T-cell (primary cell): ENCODE measurements at regions not wholly inside any gene's neighbourhood (a gene's known extent, or its start where the extent isn't known, plus 50 kb on each side); places are given as distances from the start of the nearest gene placed in this dataset.

ENCODE experiments used
- ATAC-seq, 4 experiments: fragments of 200-7000 bp in 3 of 4; fragments of 150-1000 bp in 1 of 4; cut with Tn5 transposase; replicated peaks in 1 of 4; 1 replicate in 3 of 4; 2 replicates in 1 of 4; pipeline ENCODE4 v1.10.0; 2021; ENCODE audit warnings: moderate library complexity in 3 of 4, mild to moderate bottlenecking in 2 of 4, moderate number of reproducible peaks in 1 of 4
- CTCF ChIA-PET, 2 donors: fragments of 300-600 bp; sonication (Branson Sonifier 250); formaldehyde crosslinking; loops; one replicate each; lab custom pipeline; 2022; ENCODE audit warnings: antibody characterized with exemption in 2 of 2; lab: Charles Lee
- POLR2A ChIA-PET, 2 donors: fragments of 300-600 bp; sonication (Branson Sonifier 250); formaldehyde crosslinking; loops; one replicate each; lab custom pipeline; 2022; ENCODE audit warnings: antibody characterized with exemption in 2 of 2; lab: Charles Lee
- DNase-seq, 35 experiments: peaks; one replicate each; pipeline versions ENCODE4 v3.0.0 to v3.0.0-alpha.2; 2013 to 2023
- H3K27ac ChIP-seq: one replicate; pipeline ENCODE4 v1.5.1; 2013; ENCODE audit warnings: low read length
- H3K27me3 ChIP-seq, 2 experiments: replicated peaks in 1 of 2; 1 replicate in 1 of 2; 2 replicates in 1 of 2; pipeline versions ENCODE4 v1.6.1 to v1.7.0; 2013; ENCODE audit warnings: low read length in 1 of 2, mixed read lengths in 1 of 2; ENCODE audit not compliant: control insufficient read depth in 2 of 2, insufficient read depth in 2 of 2; ENCODE audit errors: extremely low read depth in 1 of 2
- H3K36me3 ChIP-seq, 2 donors: 1 replicate in 1 of 2; 2 replicates in 1 of 2; pipeline versions ENCODE4 v1.6.1 to v1.7.0; 2013; ENCODE audit warnings: low read length in 1 of 2; ENCODE audit not compliant: control insufficient read depth in 2 of 2, insufficient read depth in 1 of 2; ENCODE audit errors: extremely low read depth in 1 of 2
- H3K4me1 ChIP-seq, 2 experiments: 1 replicate in 1 of 2; 2 replicates in 1 of 2; pipeline versions ENCODE4 v1.6.1 to v1.7.0; 2013; ENCODE audit warnings: low read length in 2 of 2, mixed read lengths in 1 of 2; ENCODE audit not compliant: insufficient read depth in 2 of 2, control insufficient read depth in 1 of 2; ENCODE audit errors: extremely low read depth in 1 of 2
- H3K4me3 ChIP-seq, 2 donors: 1 replicate in 1 of 2; 2 replicates in 1 of 2; pipeline versions ENCODE4 v1.5.1 to v1.7.0; 2013; ENCODE audit warnings: mild to moderate bottlenecking in 2 of 2, low read length in 1 of 2, moderate library complexity in 1 of 2; ENCODE audit not compliant: control insufficient read depth in 1 of 2; ENCODE audit errors: extremely low read depth in 1 of 2
- H3K9me3 ChIP-seq: 2 replicates; pipeline ENCODE4 v1.7.0; 2013
- H3K27ac Mint-ChIP-seq, 2 donors: one replicate each; pipeline ENCODE4 v1.8.0; 2020 to 2021; ENCODE audit warnings: mild to moderate bottlenecking in 2 of 2, mixed read lengths in 2 of 2
- H3K27me3 Mint-ChIP-seq, 2 donors: one replicate each; pipeline ENCODE4 v1.8.0; 2021 to 2022; ENCODE audit warnings: mixed read lengths in 2 of 2
- H3K36me3 Mint-ChIP-seq: one replicate; pipeline ENCODE4 v1.8.0; 2021; ENCODE audit warnings: mixed read lengths
- H3K4me1 Mint-ChIP-seq, 3 donors: one replicate each; pipeline ENCODE4 v1.8.0; 2020 to 2022; ENCODE audit warnings: mixed read lengths in 3 of 3, mild to moderate bottlenecking in 1 of 3
- H3K4me3 Mint-ChIP-seq, 3 donors: one replicate each; pipeline ENCODE4 v1.8.0; 2020 to 2022; ENCODE audit warnings: mild to moderate bottlenecking in 3 of 3, mixed read lengths in 3 of 3, moderate library complexity in 3 of 3
- H3K9me3 Mint-ChIP-seq, 3 donors: one replicate each; pipeline ENCODE4 v1.8.0; 2020 to 2022; ENCODE audit warnings: mixed read lengths in 3 of 3
- WGBS: methylation state at CpG from one replicate; pipeline ENCODE4 v1.1.5; 2013; ENCODE audit warnings: missing lambda C conversion rate; ENCODE audit not compliant: insufficient coverage; 5-methylcytosine and 5-hydroxymethylcytosine counted together

DNA sequence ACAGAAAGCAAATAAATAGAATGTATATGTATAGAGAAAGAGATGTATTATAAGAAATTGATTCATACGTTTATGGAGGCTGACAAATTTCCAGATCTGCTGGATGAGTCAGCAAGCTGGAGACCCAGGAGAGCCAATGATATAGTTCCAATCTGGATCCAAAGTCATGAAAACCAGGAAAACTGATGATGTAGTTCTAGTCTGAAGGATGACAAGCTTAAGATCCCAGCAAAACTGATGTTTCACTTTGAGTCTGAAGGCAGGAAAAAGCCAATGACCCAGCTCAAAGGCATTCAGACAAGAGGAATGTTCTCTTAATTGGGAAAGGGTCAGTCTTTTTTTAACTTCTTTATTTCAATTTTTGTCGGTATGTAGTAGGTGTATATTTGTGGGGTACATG, 102.6 kb downstream of the LHFPL1 start:
- Histone ChIP-seq H3K9me3 (no peaks in the 10 kb centered on the region), H3K4me1 (no peaks in the 10 kb centered on the region), H3K36me3 (no peaks in the 10 kb centered on the region), H3K27me3 (no peaks in the 10 kb centered on the region), H3K4me3 (no peak overlapping the region), H3K27ac (no peak overlapping the region)
- no peaks in the 10 kb centered on the region for H3K36me3 Mint-ChIP-seq
- no CpG with 5 or more reads among the region's 2 CpGs for WGBS
- POLR2A ChIA-PET = no interaction called here
- H3K9me3 Mint-ChIP-seq = peaks cover 0 to 4% (median 4%) of the 10 kb centered on the region in 3 donors
- no peak overlapping the region for H3K27ac Mint-ChIP-seq
- DNase-seq = no peak
- H3K4me1 Mint-ChIP-seq = no peaks in the 10 kb centered on the region
- H3K4me3 Mint-ChIP-seq = no peak overlapping the region
- peaks cover 1 to 32% of the 10 kb centered on the region in 2 donors for H3K27me3 Mint-ChIP-seq
- no peak for ATAC-seq
- CTCF ChIA-PET = no interaction called here

DNA sequence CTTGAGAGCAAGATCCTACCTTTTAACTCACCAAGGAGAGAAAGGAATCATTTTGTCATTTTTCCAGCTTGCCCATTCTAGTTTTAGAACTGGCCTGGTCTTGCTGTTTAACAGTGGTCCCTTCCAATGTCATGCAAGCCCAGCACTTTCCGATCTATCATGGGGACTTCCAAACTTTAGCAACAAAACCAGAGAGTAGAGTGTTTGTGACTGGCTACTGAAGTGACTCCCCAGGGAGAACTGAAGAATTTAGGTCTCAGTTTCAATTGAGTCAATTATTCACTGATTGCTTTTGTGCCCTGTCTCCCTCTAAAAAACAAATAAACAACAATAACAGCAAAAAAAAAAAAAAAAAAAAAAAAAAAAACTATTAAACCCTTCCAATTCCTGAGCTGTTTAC, 108.3 kb downstream of the LHFPL1 start:
- ChIA-PET POLR2A (no interaction called here), CTCF (no interaction called here)
- no peaks in the 10 kb centered on the region for H3K27me3 ChIP-seq
- H3K4me1 ChIP-seq = no peaks in the 10 kb centered on the region
- WGBS = no CpG with 5 or more reads among the region's 1 CpG
- Mint-ChIP-seq H3K4me1 (no peaks in the 10 kb centered on the region), H3K27ac (no peak overlapping the region), H3K9me3 (peaks cover 2% of the 10 kb centered on the region in 3 donors), H3K36me3 (no peaks in the 10 kb centered on the region), H3K27me3 (peaks cover 1 to 16% of the 10 kb centered on the region in 2 donors), H3K4me3 (no peak overlapping the region)
- DNase-seq (no peak), ATAC-seq (no peak)
- H3K9me3 ChIP-seq = no peaks in the 10 kb centered on the region
- H3K4me3 ChIP-seq = no peak overlapping the region
- H3K36me3 ChIP-seq = no peaks in the 10 kb centered on the region
- H3K27ac ChIP-seq = no peak overlapping the region

DNA sequence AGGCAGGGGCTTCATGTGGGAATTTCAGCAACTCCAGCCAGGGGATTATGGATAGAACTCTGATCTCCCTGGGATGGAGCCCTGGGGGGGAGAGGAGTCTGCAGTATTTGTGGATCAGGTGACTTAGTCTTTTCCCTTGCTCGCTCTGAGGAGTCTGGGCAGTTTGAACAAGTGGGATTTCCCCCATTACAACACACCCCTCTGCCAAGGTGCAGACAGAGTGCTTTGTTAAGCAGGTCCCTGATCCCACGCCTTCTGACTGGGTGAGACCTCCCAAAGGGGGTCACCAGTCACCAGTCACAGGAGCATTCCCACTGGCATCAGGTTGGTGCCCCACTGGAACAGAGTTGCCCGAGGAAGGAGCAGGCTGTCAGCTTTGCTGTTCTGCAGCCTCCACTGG, 123.9 kb downstream of the LHFPL1 start:
- POLR2A ChIA-PET = no interaction called here
- Mint-ChIP-seq H3K9me3 (peaks cover 0 to 8% (median 0%) of the 10 kb centered on the region in 3 donors), H3K4me1 (no peaks in the 10 kb centered on the region), H3K27me3 (peaks cover 4 to 36% of the 10 kb centered on the region in 2 donors), H3K4me3 (no peak overlapping the region), H3K27ac (no peak overlapping the region), H3K36me3 (no peaks in the 10 kb centered on the region)
- Histone ChIP-seq H3K27ac (no peak overlapping the region), H3K4me1 (no peaks in the 10 kb centered on the region), H3K9me3 (no peaks in the 10 kb centered on the region), H3K4me3 (no peak overlapping the region), H3K27me3 (no peaks in the 10 kb centered on the region), H3K36me3 (no peaks in the 10 kb centered on the region)
- WGBS = 25% methylated on average over 1 of the region's 3 CpGs
- DNase-seq (no peak), ATAC-seq (no peak)
- CTCF ChIA-PET = no interaction called here

DNA sequence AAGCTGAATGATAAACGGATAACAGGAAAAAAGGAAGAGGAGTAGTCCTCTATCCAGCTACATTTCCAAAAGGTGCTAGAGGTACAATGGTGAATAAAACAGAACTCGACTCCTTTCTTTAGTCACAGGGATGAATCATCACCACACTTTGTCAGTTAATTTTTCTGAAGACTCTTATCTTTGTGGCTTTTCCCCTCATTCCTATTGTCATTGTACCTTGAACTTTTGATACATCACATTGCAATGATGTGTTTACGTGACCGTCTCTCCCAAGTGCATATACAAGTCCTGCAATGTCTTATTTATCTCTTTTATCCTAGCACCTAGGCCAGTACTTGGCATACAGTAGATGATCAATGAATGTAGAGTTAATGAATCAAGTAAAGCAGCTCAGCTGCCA, 134.7 kb downstream of the LHFPL1 start:
- Histone ChIP-seq H3K9me3 (no peaks in the 10 kb centered on the region), H3K27ac (no peak overlapping the region), H3K4me1 (no peaks in the 10 kb centered on the region), H3K36me3 (no peaks in the 10 kb centered on the region), H3K27me3 (no peaks in the 10 kb centered on the region), H3K4me3 (no peak overlapping the region)
- Mint-ChIP-seq H3K4me1 (no peaks in the 10 kb centered on the region), H3K27ac (no peak overlapping the region), H3K27me3 (peaks cover 0 to 6% of the 10 kb centered on the region in 2 donors), H3K9me3 (no peaks in the 10 kb centered on the region), H3K4me3 (no peak overlapping the region), H3K36me3 (no peaks in the 10 kb centered on the region)
- CTCF ChIA-PET = no interaction called here
- POLR2A ChIA-PET = no interaction called here
- ATAC-seq = no peak
- DNase-seq = no peak
- no CpG with 5 or more reads among the region's 4 CpGs for WGBS

DNA sequence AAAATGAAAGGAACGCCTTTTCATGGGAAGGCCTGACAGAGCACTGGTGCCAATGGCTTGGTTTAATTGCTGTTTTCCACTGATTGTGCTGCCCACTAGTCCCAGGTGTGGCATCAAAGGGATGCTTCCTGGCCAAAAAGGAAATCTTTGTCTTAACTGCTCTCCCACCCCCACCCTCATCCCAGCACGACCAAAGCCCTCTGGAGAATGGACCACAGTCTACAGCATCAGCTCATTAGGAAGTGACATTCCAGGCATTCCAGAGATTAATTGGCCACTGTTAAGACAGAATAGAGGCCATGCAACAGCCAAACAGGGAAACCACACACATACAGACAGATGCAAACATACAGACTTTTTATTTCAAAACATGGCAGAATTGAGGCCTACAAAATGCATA, 143.2 kb downstream of the LHFPL1 start:
- WGBS = no CpG with 5 or more reads among the region's 2 CpGs
- Histone ChIP-seq H3K27me3 (no peaks in the 10 kb centered on the region), H3K36me3 (no peaks in the 10 kb centered on the region), H3K4me3 (no peak overlapping the region), H3K4me1 (no peaks in the 10 kb centered on the region), H3K9me3 (no peaks in the 10 kb centered on the region), H3K27ac (no peak overlapping the region)
- CTCF ChIA-PET = no interaction called here
- H3K9me3 Mint-ChIP-seq = no peaks in the 10 kb centered on the region
- no peaks in the 10 kb centered on the region for H3K36me3 Mint-ChIP-seq
- H3K4me1 Mint-ChIP-seq = no peaks in the 10 kb centered on the region
- no peak for DNase-seq
- POLR2A ChIA-PET = no interaction called here
- H3K27me3 Mint-ChIP-seq = peaks cover 0 to 22% of the 10 kb centered on the region in 2 donors
- no peak overlapping the region for H3K27ac Mint-ChIP-seq
- H3K4me3 Mint-ChIP-seq = no peak overlapping the region
- no peak for ATAC-seq

DNA sequence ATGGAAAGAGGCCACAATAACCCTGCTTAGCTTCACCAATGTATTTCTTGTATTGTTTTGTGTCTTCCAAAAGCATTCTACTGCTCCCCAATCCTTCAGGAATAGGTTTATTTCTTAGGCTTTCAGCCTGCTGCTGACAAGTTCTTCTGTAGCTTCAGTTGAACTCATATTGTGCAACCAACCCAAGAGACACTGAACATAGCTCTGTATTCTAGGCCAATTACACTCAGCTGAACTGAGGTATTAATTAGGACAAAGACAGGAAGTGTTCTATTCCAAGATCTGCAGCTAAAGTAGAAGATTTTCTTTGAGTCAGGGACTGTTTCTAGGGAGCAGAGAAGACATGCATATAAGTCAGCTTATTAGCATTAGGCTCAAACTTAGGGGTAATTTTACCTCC, 151.8 kb downstream of the LHFPL1 start:
- Histone ChIP-seq H3K36me3 (no peaks in the 10 kb centered on the region), H3K4me3 (no peak overlapping the region), H3K27me3 (no peaks in the 10 kb centered on the region), H3K4me1 (no peaks in the 10 kb centered on the region), H3K9me3 (no peaks in the 10 kb centered on the region), H3K27ac (no peak overlapping the region)
- H3K9me3 Mint-ChIP-seq = peaks cover 0 to 7% (median 4%) of the 10 kb centered on the region in 3 donors
- no peak overlapping the region for H3K4me3 Mint-ChIP-seq
- ATAC-seq = no peak
- DNase-seq = no peak
- no peak overlapping the region for H3K27ac Mint-ChIP-seq
- peaks cover 0 to 25% of the 10 kb centered on the region in 2 donors for H3K27me3 Mint-ChIP-seq
- H3K36me3 Mint-ChIP-seq = no peaks in the 10 kb centered on the region
- ChIA-PET CTCF (no interaction called here), POLR2A (no interaction called here)
- H3K4me1 Mint-ChIP-seq = no peaks in the 10 kb centered on the region

DNA sequence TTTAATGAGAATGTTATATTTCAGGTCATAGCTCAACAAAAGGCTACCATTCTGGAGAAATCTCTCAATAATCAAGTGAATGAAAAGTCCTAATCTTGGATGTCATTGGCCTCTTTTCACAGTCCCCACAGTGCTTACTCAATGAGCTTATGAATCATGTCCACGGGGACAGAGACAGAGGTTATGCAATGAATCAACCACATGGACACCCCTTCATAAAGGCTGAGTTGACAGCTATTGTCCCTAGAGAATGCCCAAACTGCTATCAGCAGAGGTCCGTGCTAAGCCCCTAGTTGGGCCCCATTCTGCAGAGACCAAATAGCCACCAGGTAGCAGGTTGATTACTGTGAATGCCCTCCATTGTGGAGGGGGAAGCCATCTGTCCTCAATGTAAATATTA, 158.1 kb downstream of the LHFPL1 start:
- POLR2A ChIA-PET = no interaction called here
- peaks cover 0 to 25% of the 10 kb centered on the region in 2 donors for H3K27me3 Mint-ChIP-seq
- H3K9me3 Mint-ChIP-seq = peaks cover 0 to 7% (median 4%) of the 10 kb centered on the region in 3 donors
- H3K9me3 ChIP-seq = no peaks in the 10 kb centered on the region
- ATAC-seq (no peak), DNase-seq (no peak)
- no CpG with 5 or more reads among the region's 2 CpGs for WGBS
- H3K27me3 ChIP-seq = no peaks in the 10 kb centered on the region
- no peak overlapping the region for H3K27ac Mint-ChIP-seq
- H3K4me3 ChIP-seq = no peak overlapping the region
- H3K4me1 ChIP-seq = no peaks in the 10 kb centered on the region
- no peak overlapping the region for H3K4me3 Mint-ChIP-seq
- no peaks in the 10 kb centered on the region for H3K4me1 Mint-ChIP-seq
- H3K36me3 Mint-ChIP-seq = no peaks in the 10 kb centered on the region
- no peaks in the 10 kb centered on the region for H3K36me3 ChIP-seq
- H3K27ac ChIP-seq = no peak overlapping the region
- CTCF ChIA-PET = interaction anchor here in 1 of 2 donors (0.6 kb wide), 1 partner anchor 1494 kb away, joined by 7 read pairs; no protein-coding TSS in a partner anchor
